BLaER1 (cell line): ENCODE measurements at regions not wholly inside any gene's neighbourhood (a gene's known extent, or its start where the extent isn't known, plus 50 kb on each side); places are given as distances from the start of the nearest gene placed in this dataset.

Source experiments
- H3K27ac ChIP-seq: shearing (Covaris generic); formaldehyde crosslinking; 2 replicates; pipeline ENCODE4 v1.8.1; 2022
- H3K27me3 ChIP-seq: shearing (Covaris generic); formaldehyde crosslinking; 2 replicates; pipeline ENCODE4 v1.8.1; 2022
- H3K36me3 ChIP-seq: shearing (Covaris generic); formaldehyde crosslinking; 2 replicates; pipeline ENCODE4 v1.8.1; 2022
- H3K4me1 ChIP-seq: shearing (Covaris generic); formaldehyde crosslinking; 2 replicates; pipeline ENCODE4 v1.8.1; 2022
- H3K4me2 ChIP-seq: shearing (Covaris generic); formaldehyde crosslinking; 2 replicates; pipeline ENCODE4 v1.8.1; 2022
- H3K4me3 ChIP-seq: shearing (Covaris generic); formaldehyde crosslinking; 2 replicates; pipeline ENCODE4 v1.8.1; 2022
- H3K9ac ChIP-seq: shearing (Covaris generic); formaldehyde crosslinking; 2 replicates; pipeline ENCODE4 v1.8.1; 2022
- H3K9me3 ChIP-seq: shearing (Covaris generic); formaldehyde crosslinking; 2 replicates; pipeline ENCODE4 v1.8.1; 2022
- H4K20me1 ChIP-seq: shearing (Covaris generic); formaldehyde crosslinking; 2 replicates; pipeline ENCODE4 v1.8.1; 2022
- Cebpa-rat ChIP-seq: shearing (Covaris generic); IDR thresholded peaks from 2 replicates; pipeline ENCODE4 v1.8.1; 2022

DNA sequence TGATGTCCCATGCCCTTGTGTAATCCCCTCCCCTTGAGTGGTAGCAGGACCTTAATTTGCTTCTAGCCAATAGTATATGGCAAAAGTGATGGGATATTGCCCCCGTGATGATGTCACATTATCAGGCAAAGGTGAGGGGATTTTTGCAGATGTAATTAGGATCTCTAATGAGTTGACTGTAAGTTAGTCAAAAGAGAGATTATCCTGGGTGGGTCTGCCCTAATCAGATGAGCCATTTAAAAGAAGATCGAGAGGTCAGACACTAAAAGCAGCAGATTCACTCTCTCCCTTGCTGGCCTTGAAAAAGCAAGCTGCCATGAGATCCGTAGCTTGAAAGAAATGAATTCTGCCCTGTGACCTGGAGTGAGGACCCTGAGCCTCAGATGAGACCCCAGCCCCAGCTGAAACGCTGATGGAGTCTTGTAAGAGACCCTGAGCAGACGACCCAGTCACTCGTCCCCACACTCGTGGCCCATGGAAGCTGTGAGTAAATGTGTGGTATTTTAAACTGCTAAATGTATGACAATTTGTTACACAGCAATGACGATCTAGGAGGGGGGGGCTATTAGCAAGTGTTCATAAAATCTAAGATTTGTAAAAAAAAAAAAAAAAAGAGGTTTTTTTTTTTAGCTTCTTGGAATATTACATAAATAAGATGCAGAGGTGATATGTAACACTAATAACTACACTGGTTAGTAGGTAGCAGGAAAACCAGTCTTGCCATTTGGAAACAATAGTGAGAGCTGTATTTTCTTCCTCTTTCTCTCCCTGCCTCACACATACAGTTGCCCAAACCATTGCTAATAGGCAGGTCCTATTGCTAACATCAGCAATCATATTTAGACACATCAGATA, 50.3 kb upstream of the TARBP1 start:
- peaks cover 99% of the 10 kb centered on the region for H3K4me1 ChIP-seq
- no peak for TF ChIP-seq Cebpa-rat
- H3K4me2 ChIP-seq: peak overlapping the region; percentile 91
- H3K27me3 ChIP-seq: no peaks in the 10 kb centered on the region
- no peak overlapping the region for H3K4me3 ChIP-seq
- no peaks in the 10 kb centered on the region for H3K9me3 ChIP-seq
- no peak overlapping the region; the same call in 1 of the 2 replicates for H3K9ac ChIP-seq
- H3K27ac ChIP-seq: peak overlapping the region; percentile 74
- no peaks in the 10 kb centered on the region for H3K36me3 ChIP-seq
- H4K20me1 ChIP-seq: no peaks in the 10 kb centered on the region
